Loucy (cell line): ENCODE measurements at regions not wholly inside any gene's neighbourhood (a gene's known extent, or its start where the extent isn't known, plus 50 kb on each side); places are given as distances from the start of the nearest gene placed in this dataset.

Experiments used
- H2AFZ ChIP-seq: fragments of 200-600 bp; sonication (generic); 2 replicates; pipeline ENCODE4 v1.6.0; 2016; ENCODE audit warnings: antibody characterized with exemption, mild to moderate bottlenecking, low read length, moderate library complexity
- H3F3A ChIP-seq: fragments of 200-600 bp; 2 replicates; pipeline ENCODE4 v1.6.0; 2016; ENCODE audit warnings: antibody characterized with exemption, low read depth, mild to moderate bottlenecking
- H3K27me3 ChIP-seq: fragments of 200-600 bp; sonication (generic); 2 replicates; pipeline ENCODE4 v1.6.1; 2014; ENCODE audit warnings: low read length, mild to moderate bottlenecking; ENCODE audit not compliant: insufficient read depth, poor library complexity, severe bottlenecking
- H3K36me3 ChIP-seq: fragments of 200-600 bp; sonication (generic); 2 replicates; pipeline ENCODE4 v1.6.1; 2016; ENCODE audit warnings: low read length; ENCODE audit not compliant: insufficient read depth
- H3K4me1 ChIP-seq: fragments of 200-600 bp; sonication (generic); 2 replicates; pipeline ENCODE4 v1.5.1; 2014; ENCODE audit warnings: low read length, mild to moderate bottlenecking; ENCODE audit not compliant: insufficient read depth, poor library complexity, severe bottlenecking
- H3K4me2 ChIP-seq: fragments of 200-600 bp; sonication (generic); 2 replicates; pipeline ENCODE4 v1.6.0; 2014; ENCODE audit warnings: antibody characterized with exemption, low read length, low read depth, mild to moderate bottlenecking; ENCODE audit not compliant: poor library complexity, severe bottlenecking
- H3K4me3 ChIP-seq: fragments of 200-600 bp; sonication (generic); 2 replicates; pipeline ENCODE4 v1.5.1; 2014; ENCODE audit warnings: low read length, mild to moderate bottlenecking, mixed read lengths; ENCODE audit not compliant: poor library complexity, severe bottlenecking
- H3K79me2 ChIP-seq: fragments of 200-600 bp; sonication (generic); 2 replicates; pipeline ENCODE4 v1.6.1; 2014; ENCODE audit warnings: low read length; ENCODE audit not compliant: insufficient read depth
- H3K9ac ChIP-seq: fragments of 200-600 bp; sonication (generic); 2 replicates; pipeline ENCODE4 v1.6.0; 2014; ENCODE audit warnings: mild to moderate bottlenecking, low read depth, low read length, moderate library complexity; ENCODE audit not compliant: poor library complexity, severe bottlenecking
- H3K9me2 ChIP-seq: fragments of 200-600 bp; sonication (generic); replicated peaks from 2 replicates; pipeline ENCODE4 v1.6.1; 2016; ENCODE audit warnings: low read depth, low read length, mixed read lengths
- H3K9me3 ChIP-seq: fragments of 200-600 bp; sonication (generic); 2 replicates; pipeline ENCODE4 v1.6.1; 2014; ENCODE audit warnings: mild to moderate bottlenecking, antibody characterized with exemption, low read length, low read depth; ENCODE audit not compliant: insufficient read depth
- H4K20me1 ChIP-seq: fragments of 200-600 bp; sonication (generic); 2 replicates; pipeline ENCODE4 v1.6.0; 2014; ENCODE audit warnings: antibody characterized with exemption, low read length, mild to moderate bottlenecking; ENCODE audit not compliant: insufficient read depth, poor library complexity, severe bottlenecking
- CTCF ChIP-seq: fragments of 200-600 bp; sonication (generic); conservative IDR thresholded peaks from 2 replicates; pipeline ENCODE4 v1.5.1; 2014; ENCODE audit warnings: mild to moderate bottlenecking, antibody characterized with exemption, low read length
- EZH2phosphoT487 ChIP-seq: fragments of 200-600 bp; IDR thresholded peaks from 2 replicates; pipeline ENCODE4 v1.6.1; 2018; ENCODE audit warnings: antibody characterized with exemption, mild to moderate bottlenecking, moderate library complexity, borderline replicate concordance

- Histone ChIP-seq H3F3A (no peaks in the 10 kb centered on the region), H4K20me1 (no peaks in the 10 kb centered on the region), H3K9ac (no peak overlapping the region), H3K4me1 (no peaks in the 10 kb centered on the region), H3K27me3 (no peaks in the 10 kb centered on the region), H3K4me3 (no peak overlapping the region), H2AFZ (no peak overlapping the region), H3K9me3 (no peaks in the 10 kb centered on the region), H3K9me2 (no peaks in the 10 kb centered on the region), H3K79me2 (no peaks in the 10 kb centered on the region), H3K4me2 (no peak overlapping the region), H3K36me3 (no peaks in the 10 kb centered on the region)
- TF ChIP-seq EZH2phosphoT487 (no peak), CTCF (no peak)
These were observed 60.4 kb upstream of the TMEM33 start for GRCh38 chr4:41874873-41875272.

GRCh38 chr4:41874398-41874797, 60.8 kb upstream of the TMEM33 start:
- no peak overlapping the region for H3K4me3 ChIP-seq

GRCh38 chr4:41873380-41874295, 61.6 kb upstream of the TMEM33 start:
- H3K4me3 ChIP-seq: no peak overlapping the region
- H4K20me1 ChIP-seq: no peaks in the 10 kb centered on the region
- no peaks in the 10 kb centered on the region for H3K9me2 ChIP-seq
- H3K9ac ChIP-seq: no peak overlapping the region
- H3F3A ChIP-seq: no peaks in the 10 kb centered on the region
- H3K79me2 ChIP-seq: no peaks in the 10 kb centered on the region
- no peaks in the 10 kb centered on the region for H3K36me3 ChIP-seq
- no peaks in the 10 kb centered on the region for H3K9me3 ChIP-seq
- no peaks in the 10 kb centered on the region for H3K27me3 ChIP-seq
- no peaks in the 10 kb centered on the region for H3K4me1 ChIP-seq
- no peak overlapping the region for H2AFZ ChIP-seq
- H3K4me2 ChIP-seq: no peak overlapping the region
- TF ChIP-seq EZH2phosphoT487 (no peak), CTCF (no peak)

More at GRCh38 chr4:41874398-41874797, 60.8 kb upstream of the TMEM33 start:
- H3K9me3 ChIP-seq: no peaks in the 10 kb centered on the region
- no peak overlapping the region for H3K4me2 ChIP-seq
- H3K36me3 ChIP-seq: no peaks in the 10 kb centered on the region
- no peak for TF ChIP-seq CTCF
- no peak for TF ChIP-seq EZH2phosphoT487
- no peaks in the 10 kb centered on the region for H3K79me2 ChIP-seq
- no peaks in the 10 kb centered on the region for H4K20me1 ChIP-seq
- no peak overlapping the region for H3K9ac ChIP-seq
- no peaks in the 10 kb centered on the region for H3K9me2 ChIP-seq
- H2AFZ ChIP-seq: no peak overlapping the region
- no peaks in the 10 kb centered on the region for H3F3A ChIP-seq
- H3K4me1 ChIP-seq: no peaks in the 10 kb centered on the region
- no peaks in the 10 kb centered on the region for H3K27me3 ChIP-seq
